Astrocyte of the spinal cord (primary cell): ENCODE measurements at regions not wholly inside any gene's neighbourhood (a gene's known extent, or its start where the extent isn't known, plus 50 kb on each side); places are given as distances from the start of the nearest gene placed in this dataset.

ENCODE experiments used
- DNase-seq: peaks from one replicate; pipeline ENCODE4 v3.0.0; 2011; ENCODE audit warnings: low read depth, low spot score
- H3K4me3 ChIP-seq: 2 replicates; pipeline ENCODE4 v1.5.1; 2011; ENCODE audit warnings: low read depth, mild to moderate bottlenecking, low read length, moderate library complexity
- in situ Hi-C: cut with HindIII; loops from 2 replicates; pipeline ENCODE4 v1.10.0; 2017; ENCODE audit warnings: low sequenced_read_pairs
- TF ChIP-seq, protein P1 (sequence below): IDR thresholded peaks from 2 replicates; pipeline ENCODE4 v1.5.1; 2012; ENCODE audit warnings: low read depth, mild to moderate bottlenecking, low read length, inconsistent platforms

DNA sequence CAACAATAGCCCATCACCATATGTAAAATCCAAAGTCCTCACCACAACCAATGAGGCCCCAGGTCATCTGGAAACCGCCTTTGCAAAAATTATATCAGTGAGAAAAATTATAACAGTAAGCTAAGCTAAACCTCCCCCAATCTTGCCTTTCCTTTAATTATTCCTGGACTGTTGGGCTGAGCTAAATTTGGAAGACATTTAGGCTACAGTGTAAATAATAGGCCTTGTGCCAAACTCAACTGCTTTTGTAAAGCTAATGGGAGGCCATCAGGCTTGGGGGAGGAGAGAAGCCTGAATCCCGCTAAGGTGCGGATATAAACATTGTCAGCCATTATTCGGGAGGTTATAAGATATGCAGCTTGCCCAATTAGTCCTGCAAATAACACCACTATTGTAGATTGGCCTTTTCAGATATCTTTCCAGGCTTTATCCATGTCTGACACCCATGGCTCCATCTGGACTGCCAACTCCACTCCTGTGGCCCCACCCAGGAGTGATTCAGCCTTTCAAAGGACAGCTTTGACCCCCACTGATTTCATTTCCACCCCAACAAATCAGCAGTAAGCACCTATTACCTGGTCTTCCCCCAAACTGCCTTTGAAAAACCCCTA lies 53.0 kb upstream of the CA12 start:
- in situ Hi-C loops: no loop called here
- no peak for DNase-seq
- no peak overlapping the region for H3K4me3 ChIP-seq
- TF ChIP-seq, protein P1, sequence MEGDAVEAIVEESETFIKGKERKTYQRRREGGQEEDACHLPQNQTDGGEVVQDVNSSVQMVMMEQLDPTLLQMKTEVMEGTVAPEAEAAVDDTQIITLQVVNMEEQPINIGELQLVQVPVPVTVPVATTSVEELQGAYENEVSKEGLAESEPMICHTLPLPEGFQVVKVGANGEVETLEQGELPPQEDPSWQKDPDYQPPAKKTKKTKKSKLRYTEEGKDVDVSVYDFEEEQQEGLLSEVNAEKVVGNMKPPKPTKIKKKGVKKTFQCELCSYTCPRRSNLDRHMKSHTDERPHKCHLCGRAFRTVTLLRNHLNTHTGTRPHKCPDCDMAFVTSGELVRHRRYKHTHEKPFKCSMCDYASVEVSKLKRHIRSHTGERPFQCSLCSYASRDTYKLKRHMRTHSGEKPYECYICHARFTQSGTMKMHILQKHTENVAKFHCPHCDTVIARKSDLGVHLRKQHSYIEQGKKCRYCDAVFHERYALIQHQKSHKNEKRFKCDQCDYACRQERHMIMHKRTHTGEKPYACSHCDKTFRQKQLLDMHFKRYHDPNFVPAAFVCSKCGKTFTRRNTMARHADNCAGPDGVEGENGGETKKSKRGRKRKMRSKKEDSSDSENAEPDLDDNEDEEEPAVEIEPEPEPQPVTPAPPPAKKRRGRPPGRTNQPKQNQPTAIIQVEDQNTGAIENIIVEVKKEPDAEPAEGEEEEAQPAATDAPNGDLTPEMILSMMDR: no peak

DNA sequence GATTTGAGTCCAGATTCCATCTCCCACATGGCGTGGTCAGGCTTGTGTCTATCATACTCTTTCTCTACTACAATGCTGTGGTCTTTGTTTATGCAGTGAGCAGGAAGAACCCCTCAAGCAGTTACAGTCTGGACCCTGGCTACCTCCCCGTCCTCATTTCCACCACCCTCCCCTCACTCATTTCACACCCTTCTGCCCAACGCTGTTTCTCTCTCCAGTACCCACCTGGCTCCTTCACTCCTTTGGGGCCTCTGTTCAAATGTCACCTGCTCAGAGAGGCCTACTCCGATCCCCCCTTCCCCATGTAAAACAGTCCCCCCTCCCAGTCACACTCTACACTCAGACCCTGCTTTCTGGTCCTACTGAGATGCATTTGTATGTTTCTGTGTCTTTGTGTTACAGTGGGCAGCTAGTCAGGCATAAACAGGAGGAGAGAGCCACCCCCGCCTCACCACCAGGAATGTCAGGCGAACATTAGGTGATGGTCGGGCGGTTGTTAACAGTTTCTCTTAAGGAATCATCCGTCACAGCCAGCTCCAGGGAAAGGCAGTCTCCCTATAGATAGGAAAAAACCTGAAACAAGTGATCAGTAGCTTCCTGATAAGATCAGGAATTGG lies 53.7 kb upstream of the CA12 start:
- in situ Hi-C loops: no loop called here
- no peak overlapping the region for H3K4me3 ChIP-seq
- no peak for DNase-seq
- TF ChIP-seq, protein P1: no peak

DNA sequence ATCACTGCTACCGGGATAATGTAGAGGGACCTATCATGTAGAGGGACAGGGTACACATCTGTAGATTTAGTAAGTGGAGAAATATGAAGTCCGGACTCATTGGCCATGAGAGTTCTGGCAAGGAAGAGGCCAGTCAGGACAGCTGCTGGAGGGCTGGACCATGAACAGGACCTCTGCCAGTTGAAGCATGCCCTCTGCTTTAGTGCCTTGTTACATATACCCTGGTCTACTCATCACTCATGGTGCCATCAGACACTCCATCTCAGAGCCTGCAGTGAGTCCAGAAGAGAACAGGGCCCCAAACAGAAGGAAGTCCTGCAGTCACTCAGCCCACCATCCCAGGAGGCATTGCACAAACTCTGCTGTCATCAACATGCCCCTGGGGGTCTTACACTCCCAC lies 54.7 kb upstream of the CA12 start:
- H3K4me3 ChIP-seq: no peak overlapping the region
- no peak for DNase-seq
- in situ Hi-C loops: no loop called here
- TF ChIP-seq, protein P1: no peak

DNA sequence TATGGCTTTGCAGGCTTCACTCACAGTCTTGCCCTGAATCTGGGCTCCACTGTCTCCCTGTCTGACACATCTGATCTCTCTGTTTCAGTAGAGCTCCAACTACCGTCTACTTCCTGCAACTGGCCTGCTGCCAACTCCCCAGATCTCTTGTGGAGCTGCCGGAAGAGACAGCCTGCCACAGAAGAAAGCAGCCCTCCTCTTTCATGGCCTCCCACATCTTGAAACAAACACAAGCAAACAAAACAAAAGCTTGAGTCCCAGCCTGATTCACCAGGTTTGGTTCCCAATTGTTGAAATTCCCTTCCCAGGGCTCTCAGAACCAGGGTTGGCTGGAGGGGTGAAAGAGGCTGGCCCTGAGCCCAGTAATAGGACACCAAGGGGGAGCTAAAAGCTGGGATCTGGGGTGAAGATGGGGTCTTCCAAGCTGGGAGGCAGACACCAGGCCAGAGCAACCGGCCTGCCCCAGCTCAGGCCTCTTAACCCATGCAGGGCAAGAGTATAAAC lies 55.3 kb upstream of the CA12 start:
- in situ Hi-C loops: no loop called here
- TF ChIP-seq, protein P1: peak; percentile 13
- peak; percentile 87 for DNase-seq
- H3K4me3 ChIP-seq: no peak overlapping the region

DNA sequence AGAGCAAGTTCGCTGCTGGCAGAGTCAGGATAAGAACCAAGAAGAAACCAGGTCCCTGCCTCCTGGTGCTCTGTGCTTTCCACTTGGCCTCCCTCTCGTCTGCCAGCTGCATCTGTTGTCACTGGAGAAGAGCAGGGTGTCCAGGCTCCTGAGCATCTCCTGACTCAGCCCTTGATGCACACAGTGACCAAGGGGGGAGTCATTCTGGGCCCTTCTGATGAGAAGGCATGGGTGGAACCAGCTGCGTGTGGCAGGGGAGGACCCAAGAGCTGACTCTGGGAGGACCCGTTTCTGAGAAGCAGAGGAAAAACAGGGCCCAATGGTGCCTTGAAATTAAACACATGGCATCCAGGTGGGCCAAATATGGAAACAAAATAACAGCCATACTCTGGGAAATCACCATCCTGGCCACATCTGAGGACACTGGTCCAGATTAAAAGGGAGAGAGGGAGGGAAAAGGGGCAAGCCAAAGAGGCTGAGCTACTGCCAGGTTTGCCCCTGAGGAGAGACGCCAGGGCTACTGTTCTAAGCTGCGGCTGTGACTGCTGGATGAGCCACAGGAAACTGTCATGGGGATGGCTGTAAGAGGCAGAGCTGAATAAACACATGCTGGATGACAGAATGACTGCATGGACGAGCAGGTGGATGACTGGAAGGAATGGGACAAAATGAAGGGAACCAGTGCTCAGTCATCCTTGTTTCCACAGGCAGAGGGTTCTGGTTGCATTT lies 58.1 kb upstream of the CA12 start:
- DNase-seq: peak; percentile 7
- no peak overlapping the region for H3K4me3 ChIP-seq
- TF ChIP-seq, protein P1: no peak
- in situ Hi-C loops: no loop called here

DNA sequence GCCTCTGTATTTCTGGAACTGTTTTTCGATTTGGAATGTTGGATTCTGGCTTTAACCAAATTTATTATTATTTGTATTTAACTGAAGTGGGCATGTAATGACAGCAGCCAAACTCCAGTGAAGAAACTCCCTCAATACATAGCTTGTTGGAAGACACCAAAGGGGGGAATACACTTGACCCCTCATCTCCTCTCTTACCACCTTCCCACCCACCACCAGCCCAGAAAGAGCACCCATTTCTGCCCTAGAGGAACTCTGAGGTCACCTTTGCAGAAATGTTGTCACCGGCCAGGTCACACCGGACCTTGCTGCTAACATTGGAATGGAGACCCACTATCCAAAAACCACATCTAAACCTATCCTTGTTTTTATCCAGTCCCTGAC lies 58.6 kb upstream of the CA12 start:
- TF ChIP-seq, protein P1: no peak
- no peak for DNase-seq
- H3K4me3 ChIP-seq: no peak overlapping the region
- in situ Hi-C loops: no loop called here
